Liver (tissue), 8 donors: ENCODE measurements at regions not wholly inside any gene's neighbourhood (a gene's known extent, or its start where the extent isn't known, plus 50 kb on each side); places are given as distances from the start of the nearest gene placed in this dataset.

Experiments used
- DNase-seq: peaks from one replicate; pipeline ENCODE4 v3.0.0-alpha.2; 2017; ENCODE audit warnings: low spot score
- H3K27ac ChIP-seq, 2 donors: one replicate each; pipeline ENCODE4 v1.7.0; 2013; ENCODE audit warnings: inconsistent platforms in 2 of 2, low read length in 2 of 2, control low read depth in 1 of 2, low read depth in 1 of 2, mild to moderate bottlenecking in 1 of 2
- H3K27me3 ChIP-seq, 4 donors: one replicate each; pipeline versions ENCODE4 v1.6.1 to v1.7.0; 2013; ENCODE audit warnings: low read length in 3 of 4, inconsistent platforms in 1 of 4, mild to moderate bottlenecking in 1 of 4, moderate library complexity in 1 of 4; ENCODE audit not compliant: control insufficient read depth in 4 of 4, insufficient read depth in 4 of 4
- H3K36me3 ChIP-seq, 4 donors: one replicate each; pipeline versions ENCODE4 v1.6.1 to v1.7.0; 2013; ENCODE audit warnings: low read length in 3 of 4, mild to moderate bottlenecking in 3 of 4, low read depth in 1 of 4, moderate library complexity in 1 of 4; ENCODE audit not compliant: control insufficient read depth in 4 of 4, insufficient read depth in 3 of 4
- H3K4me1 ChIP-seq, 4 donors: one replicate each; pipeline versions ENCODE4 v1.6.1 to v1.7.0; 2013; ENCODE audit warnings: low read length in 3 of 4, mild to moderate bottlenecking in 3 of 4, moderate library complexity in 1 of 4; ENCODE audit not compliant: control insufficient read depth in 4 of 4, insufficient read depth in 4 of 4
- H3K4me3 ChIP-seq, 3 donors: one replicate each; pipeline versions ENCODE4 v1.6.1 to v1.7.0; 2013; ENCODE audit warnings: low read length in 3 of 3, control low read depth in 1 of 3, low read depth in 1 of 3, mild to moderate bottlenecking in 1 of 3
- H3K9ac ChIP-seq, 2 donors: one replicate each; pipeline ENCODE4 v1.7.0; 2013; ENCODE audit warnings: low read length in 2 of 2, mild to moderate bottlenecking in 2 of 2, moderate library complexity in 2 of 2, control low read depth in 1 of 2, low read depth in 1 of 2
- H3K9me3 ChIP-seq, 4 donors: one replicate each; pipeline versions ENCODE4 v1.6.1 to v1.7.0; 2013; ENCODE audit warnings: low read length in 3 of 4; ENCODE audit not compliant: control insufficient read depth in 4 of 4
- CTCF ChIP-seq: fragments of 150-350 bp; IDR thresholded peaks from 2 replicates; pipeline ENCODE4 v1.5.1; 2017; ENCODE audit warnings: improper control_type of control experiment, low read depth, low read length; ENCODE audit not compliant: missing input control
- FOXA2 ChIP-seq: IDR thresholded peaks from 2 replicates; pipeline ENCODE4 v1.6.1; 2016; ENCODE audit warnings: antibody characterized with exemption
- HNF4G ChIP-seq: IDR thresholded peaks from 2 replicates; pipeline ENCODE4 v1.6.1; 2016; ENCODE audit warnings: antibody characterized with exemption
- MAX ChIP-seq: IDR thresholded peaks from 2 replicates; pipeline ENCODE4 v1.6.1; 2016; ENCODE audit warnings: antibody characterized with exemption
- NR2F2 ChIP-seq: IDR thresholded peaks from 2 replicates; pipeline ENCODE4 v1.6.1; 2016; ENCODE audit warnings: antibody characterized with exemption
- RAD21 ChIP-seq, 2 donors: IDR thresholded peaks; 2 replicates each; pipeline ENCODE4 v1.6.1; 2016; ENCODE audit warnings: antibody characterized with exemption in 2 of 2, mild to moderate bottlenecking in 2 of 2
- REST ChIP-seq: IDR thresholded peaks from 2 replicates; pipeline ENCODE4 v1.6.1; 2016; ENCODE audit warnings: antibody characterized with exemption, mild to moderate bottlenecking
- RXRA ChIP-seq, 2 donors: IDR thresholded peaks; 2 replicates each; pipeline ENCODE4 v1.6.1; 2017 to 2018; ENCODE audit warnings: antibody characterized with exemption in 2 of 2, mild to moderate bottlenecking in 1 of 2
- SP1 ChIP-seq: IDR thresholded peaks from 2 replicates; pipeline ENCODE4 v1.6.1; 2018; ENCODE audit warnings: antibody characterized with exemption, mild to moderate bottlenecking
- TAF1 ChIP-seq: conservative IDR thresholded peaks from 2 replicates; pipeline ENCODE4 v1.6.1; 2016; ENCODE audit warnings: antibody characterized with exemption, mild to moderate bottlenecking
- ZBTB33 ChIP-seq: IDR thresholded peaks from 2 replicates; pipeline ENCODE4 v1.6.1; 2016; ENCODE audit warnings: antibody characterized with exemption
- WGBS: extraction: QIAGEN DNeasy Blood & Tissue Kit; methylation state at CpG from one replicate; pipeline ENCODE4 v1.1.7; 2013; 5-methylcytosine and 5-hydroxymethylcytosine counted together
- donor health status: healthy.
- donor health status: healthy.
- donor health status: healthy.
- donor health status: healthy.
- donor health status: healthy.

- H3K9me3 ChIP-seq, result no peaks in the 10 kb centered on the region
- TF ChIP-seq RXRA (IDR thresholded peaks at IDR 0.05), result no peak
- TF ChIP-seq NR2F2, result no peak
- TF ChIP-seq FOXA2, result no peak
- no peak for TF ChIP-seq ZBTB33
- TF ChIP-seq SP1, result no peak
- TF ChIP-seq CTCF, result no peak
- TF ChIP-seq TAF1, result no peak
- no peak for TF ChIP-seq MAX
- no peak for TF ChIP-seq RAD21 (IDR thresholded peaks at IDR 0.05)
These were observed 136.7 kb upstream of the EGLN3 start for GRCh38 chr14:34087571-34087970.

GRCh38 chr14:34086223-34086757 lies 135.4 kb upstream of the EGLN3 start:
- 66% methylated on average over 2 of the region's 2 CpGs for WGBS
- no peak for TF ChIP-seq RXRA (IDR thresholded peaks at IDR 0.05)
- no peak for TF ChIP-seq HNF4G
- TF ChIP-seq REST, result no peak
- TF ChIP-seq ZBTB33, result no peak
- no peak for TF ChIP-seq CTCF
- TF ChIP-seq TAF1, result no peak
- no peak for TF ChIP-seq NR2F2
- no peak for DNase-seq
- Histone ChIP-seq H3K27me3 (no peaks in the 10 kb centered on the region), H3K9me3 (no peaks in the 10 kb centered on the region), H3K36me3 (no peaks in the 10 kb centered on the region), H3K4me3 (no peak overlapping the region), H3K4me1 (no peaks in the 10 kb centered on the region), H3K27ac (no peak overlapping the region), H3K9ac (no peak overlapping the region)

More at GRCh38 chr14:34087571-34087970, 136.7 kb upstream of the EGLN3 start:
- Histone ChIP-seq H3K4me3 (no peak overlapping the region), H3K27me3 (no peaks in the 10 kb centered on the region), H3K9ac (no peak overlapping the region), H3K4me1 (no peaks in the 10 kb centered on the region), H3K27ac (no peak overlapping the region), H3K36me3 (no peaks in the 10 kb centered on the region)
- 95% methylated on average over 3 of the region's 3 CpGs for WGBS
- DNase-seq, result no peak
